Smooth muscle cell (in vitro differentiated cells): ENCODE measurements at regions not wholly inside any gene's neighbourhood (a gene's known extent, or its start where the extent isn't known, plus 50 kb on each side); places are given as distances from the start of the nearest gene placed in this dataset.

ENCODE experiments used
- DNase-seq: peaks from one replicate; lab custom pipeline; 2025; ENCODE audit not compliant: unreplicated experiment; lab: John Stamatoyannopoulos, UW
- H2AFZ ChIP-seq: fragments of 200-600 bp; sonication (generic); 2 replicates; pipeline ENCODE4 v1.6.0; 2016; ENCODE audit warnings: antibody characterized with exemption, low read depth, mild to moderate bottlenecking
- H3F3A ChIP-seq: fragments of 200-600 bp; sonication (generic); 2 replicates; pipeline ENCODE4 v1.6.0; 2017; ENCODE audit warnings: antibody characterized with exemption, low read depth
- H3K27ac ChIP-seq: fragments of 200-600 bp; sonication (generic); 2 replicates; pipeline ENCODE4 v1.5.1; 2016; ENCODE audit warnings: low read depth, mild to moderate bottlenecking
- H3K27me3 ChIP-seq: fragments of 200-600 bp; sonication (generic); 2 replicates; pipeline ENCODE4 v1.6.1; 2016; ENCODE audit warnings: low read depth, mild to moderate bottlenecking
- H3K36me3 ChIP-seq: fragments of 200-600 bp; sonication (generic); 2 replicates; pipeline ENCODE4 v1.5.1; 2016; ENCODE audit warnings: low read depth
- H3K4me1 ChIP-seq: fragments of 200-600 bp; sonication (generic); 2 replicates; pipeline ENCODE4 v1.5.1; 2016; ENCODE audit warnings: low read depth
- H3K4me2 ChIP-seq: fragments of 200-600 bp; sonication (generic); 2 replicates; pipeline ENCODE4 v1.6.0; 2016; ENCODE audit warnings: mild to moderate bottlenecking
- H3K4me3 ChIP-seq: fragments of 200-600 bp; sonication (generic); 2 replicates; pipeline ENCODE4 v1.5.1; 2016; ENCODE audit warnings: mild to moderate bottlenecking
- H3K79me2 ChIP-seq: fragments of 200-600 bp; sonication (generic); 2 replicates; pipeline ENCODE4 v1.6.0; 2016; ENCODE audit warnings: low read depth, mild to moderate bottlenecking
- H3K9ac ChIP-seq: fragments of 200-600 bp; sonication (generic); 2 replicates; pipeline ENCODE4 v1.6.0; 2016; ENCODE audit warnings: low read depth
- H3K9me3 ChIP-seq: fragments of 200-600 bp; sonication (generic); replicated peaks from 2 replicates; pipeline ENCODE4 v1.5.1; 2016; ENCODE audit warnings: low read depth
- H4K20me1 ChIP-seq: fragments of 200-600 bp; sonication (generic); 2 replicates; pipeline ENCODE4 v1.6.0; 2016; ENCODE audit warnings: low read depth
- WGBS: methylation state at CpG from one replicate; pipeline ENCODE4 v1.1.7; 2016; ENCODE audit warnings: low lambda C conversion rate; 5-methylcytosine and 5-hydroxymethylcytosine counted together
- TF ChIP-seq, protein P1 (sequence below): fragments of 200-600 bp; sonication (generic); IDR thresholded peaks from 2 replicates; pipeline ENCODE4 v1.5.1; 2017; ENCODE audit warnings: borderline replicate concordance, mild to moderate bottlenecking, antibody characterized with exemption; ENCODE audit not compliant: insufficient read depth, poor library complexity, severe bottlenecking

DNA sequence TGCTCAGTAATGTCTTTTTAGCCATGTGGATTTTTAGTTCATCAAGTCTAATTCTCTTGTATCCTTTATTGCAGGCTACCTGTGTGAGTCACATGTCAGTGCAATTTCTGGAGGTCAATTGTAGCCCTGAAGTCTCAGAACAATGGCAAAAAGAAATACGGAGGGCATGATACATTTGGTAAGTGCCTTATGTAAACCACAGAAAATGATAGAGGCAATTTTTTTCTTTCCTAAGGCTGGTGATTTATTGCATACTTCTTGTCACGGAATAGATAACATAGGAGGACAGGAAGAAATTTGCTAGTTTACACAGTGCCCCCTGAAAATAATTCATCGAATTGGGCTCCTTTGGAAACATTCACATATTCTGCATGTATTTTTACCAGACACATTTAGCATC lies 235.9 kb downstream of the DMRTA1 start:
- Histone ChIP-seq H3K79me2 (no peaks in the 10 kb centered on the region), H3K9me3 (no peaks in the 10 kb centered on the region), H3K36me3 (no peaks in the 10 kb centered on the region), H3K4me3 (no peak overlapping the region), H3K4me2 (peak overlapping the region; percentile 27), H2AFZ (no peak overlapping the region), H3K4me1 (no peaks in the 10 kb centered on the region), H4K20me1 (peaks cover 8% of the 10 kb centered on the region), H3K9ac (peak overlapping the region; percentile 38), H3F3A (peaks cover 3% of the 10 kb centered on the region), H3K27me3 (no peaks in the 10 kb centered on the region), H3K27ac (peak overlapping the region; percentile 89)
- 47% methylated on average over 3 of the region's 3 CpGs for WGBS
- DNase-seq: no peak
- TF ChIP-seq, protein P1, sequence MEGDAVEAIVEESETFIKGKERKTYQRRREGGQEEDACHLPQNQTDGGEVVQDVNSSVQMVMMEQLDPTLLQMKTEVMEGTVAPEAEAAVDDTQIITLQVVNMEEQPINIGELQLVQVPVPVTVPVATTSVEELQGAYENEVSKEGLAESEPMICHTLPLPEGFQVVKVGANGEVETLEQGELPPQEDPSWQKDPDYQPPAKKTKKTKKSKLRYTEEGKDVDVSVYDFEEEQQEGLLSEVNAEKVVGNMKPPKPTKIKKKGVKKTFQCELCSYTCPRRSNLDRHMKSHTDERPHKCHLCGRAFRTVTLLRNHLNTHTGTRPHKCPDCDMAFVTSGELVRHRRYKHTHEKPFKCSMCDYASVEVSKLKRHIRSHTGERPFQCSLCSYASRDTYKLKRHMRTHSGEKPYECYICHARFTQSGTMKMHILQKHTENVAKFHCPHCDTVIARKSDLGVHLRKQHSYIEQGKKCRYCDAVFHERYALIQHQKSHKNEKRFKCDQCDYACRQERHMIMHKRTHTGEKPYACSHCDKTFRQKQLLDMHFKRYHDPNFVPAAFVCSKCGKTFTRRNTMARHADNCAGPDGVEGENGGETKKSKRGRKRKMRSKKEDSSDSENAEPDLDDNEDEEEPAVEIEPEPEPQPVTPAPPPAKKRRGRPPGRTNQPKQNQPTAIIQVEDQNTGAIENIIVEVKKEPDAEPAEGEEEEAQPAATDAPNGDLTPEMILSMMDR: no peak

DNA sequence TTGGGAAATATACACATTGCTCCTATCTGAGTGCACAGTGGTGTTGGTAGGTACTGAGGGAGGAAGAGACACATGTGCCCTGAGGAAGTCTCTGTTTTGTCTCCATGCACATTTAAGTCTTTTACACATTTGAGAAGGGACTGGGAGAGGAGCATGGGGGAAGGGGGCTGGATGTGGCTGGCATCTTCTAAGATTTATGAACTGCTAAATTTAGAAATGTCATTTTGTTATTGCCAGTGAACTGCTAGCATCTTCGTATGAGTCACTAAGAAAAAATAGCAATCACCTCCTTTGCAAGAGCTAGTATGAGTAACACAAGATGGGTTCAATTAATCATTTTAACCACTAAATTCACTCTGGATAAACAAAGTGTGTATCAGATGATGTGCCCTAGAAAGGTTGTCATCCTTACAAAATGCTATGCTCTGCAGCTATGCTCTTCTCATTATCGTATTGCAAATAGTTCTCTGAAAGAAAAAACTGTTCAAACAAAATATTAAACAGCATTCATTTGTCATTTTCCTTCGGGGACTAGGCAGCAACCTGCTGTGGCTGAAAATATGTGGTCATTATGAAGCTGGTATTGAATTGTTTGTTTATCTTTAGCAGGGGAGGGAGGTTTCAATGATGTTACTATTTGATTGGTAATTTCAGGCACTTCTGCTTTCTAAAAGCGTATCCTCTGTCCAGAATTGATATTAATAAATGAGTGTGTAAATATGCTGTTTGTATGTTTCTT lies 236.5 kb downstream of the DMRTA1 start:
- no peaks in the 10 kb centered on the region for H3K9me3 ChIP-seq
- TF ChIP-seq, protein P1: no peak
- H3F3A ChIP-seq: peaks cover 3% of the 10 kb centered on the region
- peak overlapping the region; percentile 89 for H3K27ac ChIP-seq
- H3K4me1 ChIP-seq: no peaks in the 10 kb centered on the region
- no peaks in the 10 kb centered on the region for H3K27me3 ChIP-seq
- peak overlapping the region; percentile 80 for H3K9ac ChIP-seq
- 49% methylated on average over 4 of the region's 4 CpGs for WGBS
- no peak overlapping the region for H3K4me3 ChIP-seq
- no peaks in the 10 kb centered on the region for H3K79me2 ChIP-seq
- H3K4me2 ChIP-seq: peak overlapping the region; percentile 44
- no peak overlapping the region for H2AFZ ChIP-seq
- DNase-seq: no peak
- H4K20me1 ChIP-seq: peaks cover 8% of the 10 kb centered on the region
- no peaks in the 10 kb centered on the region for H3K36me3 ChIP-seq

DNA sequence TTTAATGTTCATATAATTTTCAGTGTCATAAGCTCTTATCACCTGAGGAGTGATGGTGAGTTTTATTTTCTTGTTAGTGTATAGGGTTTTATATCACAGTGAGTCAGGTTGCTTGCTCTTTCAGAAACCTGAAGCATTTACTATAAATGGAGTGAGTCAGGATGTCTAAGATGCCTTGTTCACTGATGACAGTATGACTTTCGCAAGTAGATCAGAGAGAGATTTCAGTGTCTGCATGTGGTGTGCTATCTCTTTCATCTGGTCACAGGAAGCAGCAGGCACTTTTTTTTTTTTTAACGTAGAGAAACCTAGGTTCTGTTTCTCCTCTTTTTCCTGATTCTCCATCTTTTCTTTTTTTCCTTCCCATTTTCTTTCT lies 237.1 kb downstream of the DMRTA1 start:
- WGBS: 2% methylated on average over 2 of the region's 2 CpGs
- peak overlapping the region; percentile 89 for H3K27ac ChIP-seq
- TF ChIP-seq, protein P1: no peak
- peak overlapping the region; percentile 80 for H3K9ac ChIP-seq
- no peaks in the 10 kb centered on the region for H3K9me3 ChIP-seq
- H3K79me2 ChIP-seq: no peaks in the 10 kb centered on the region
- no peaks in the 10 kb centered on the region for H3K27me3 ChIP-seq
- peaks cover 8% of the 10 kb centered on the region for H4K20me1 ChIP-seq
- no peak for DNase-seq
- H2AFZ ChIP-seq: no peak overlapping the region
- H3K36me3 ChIP-seq: no peaks in the 10 kb centered on the region
- no peak overlapping the region for H3K4me3 ChIP-seq
- H3K4me2 ChIP-seq: peak overlapping the region; percentile 44
- H3K4me1 ChIP-seq: no peaks in the 10 kb centered on the region
- peaks cover 3% of the 10 kb centered on the region for H3F3A ChIP-seq

DNA sequence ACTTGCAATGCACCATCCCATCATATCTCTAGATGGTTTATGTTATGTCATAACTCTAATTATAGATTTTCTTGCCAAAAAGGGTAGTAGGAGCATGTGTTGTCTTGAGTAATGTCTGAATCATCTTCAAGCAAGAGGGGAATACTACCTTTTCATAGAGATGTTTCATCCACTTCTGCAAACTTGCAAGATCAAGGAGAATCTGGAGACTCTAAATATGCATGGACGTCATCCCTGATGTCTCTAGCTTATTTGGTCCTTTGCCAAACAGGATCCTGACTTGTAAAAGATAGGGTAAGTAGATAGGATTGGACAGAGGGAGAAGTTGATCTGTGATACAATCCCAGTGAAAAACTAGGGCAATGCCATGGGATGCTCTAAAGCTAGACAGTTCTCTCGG lies 246.5 kb downstream of the DMRTA1 start:
- TF ChIP-seq, protein P1: no peak
- no peak overlapping the region for H2AFZ ChIP-seq
- no peak overlapping the region for H3K4me3 ChIP-seq
- no peaks in the 10 kb centered on the region for H3F3A ChIP-seq
- WGBS: 83% methylated on average over 2 of the region's 2 CpGs
- H3K79me2 ChIP-seq: no peaks in the 10 kb centered on the region
- no peak overlapping the region for H3K4me2 ChIP-seq
- H3K9ac ChIP-seq: no peak overlapping the region
- H3K9me3 ChIP-seq: no peaks in the 10 kb centered on the region
- no peaks in the 10 kb centered on the region for H3K4me1 ChIP-seq
- no peaks in the 10 kb centered on the region for H3K27me3 ChIP-seq
- no peaks in the 10 kb centered on the region for H3K36me3 ChIP-seq
- H3K27ac ChIP-seq: no peak overlapping the region
- no peaks in the 10 kb centered on the region for H4K20me1 ChIP-seq
- no peak for DNase-seq
